GM18505 (cell line): ENCODE measurements at regions not wholly inside any gene's neighbourhood (a gene's known extent, or its start where the extent isn't known, plus 50 kb on each side); places are given as distances from the start of the nearest gene placed in this dataset.

Experiments
- ATAC-seq: cut with Tn5 transposase; IDR thresholded peaks from one replicate; pipeline ENCODE4 v1.9.1; 2021; ENCODE audit not compliant: unreplicated experiment
- POLR2A ChIP-seq: IDR thresholded peaks from 4 replicates; pipeline ENCODE4 v1.6.1; 2011; ENCODE audit warnings: borderline replicate concordance; ENCODE audit not compliant: insufficient read depth, insufficient read length; ENCODE audit errors: extremely low read depth

- no peak for TF ChIP-seq POLR2A
- ATAC-seq, result no peak
Measured at GRCh38 chr15:69753867-69754266, 301.2 kb downstream of the RPLP1 start.

DNA sequence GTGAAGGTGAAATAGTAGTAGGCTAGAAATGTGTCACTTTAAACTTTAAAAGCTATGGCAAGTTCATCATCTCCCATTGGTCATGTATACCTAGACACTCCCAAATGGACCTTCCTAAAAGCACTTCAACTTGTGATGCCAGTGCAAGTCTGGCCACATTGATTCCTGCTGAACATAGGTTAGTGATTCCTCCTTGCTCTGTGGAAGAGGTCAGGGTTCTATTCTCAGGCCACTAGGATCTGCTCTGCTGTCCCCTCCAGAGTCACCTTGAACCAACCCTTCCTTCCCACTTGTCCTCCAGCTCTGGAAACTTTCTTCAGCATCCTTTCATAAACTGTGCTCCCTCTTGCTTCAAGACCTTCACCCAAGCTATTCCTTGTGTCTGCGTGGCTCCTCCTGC lies 301.7 kb downstream of the RPLP1 start:
- ATAC-seq, result no peak
- no peak for TF ChIP-seq POLR2A

DNA sequence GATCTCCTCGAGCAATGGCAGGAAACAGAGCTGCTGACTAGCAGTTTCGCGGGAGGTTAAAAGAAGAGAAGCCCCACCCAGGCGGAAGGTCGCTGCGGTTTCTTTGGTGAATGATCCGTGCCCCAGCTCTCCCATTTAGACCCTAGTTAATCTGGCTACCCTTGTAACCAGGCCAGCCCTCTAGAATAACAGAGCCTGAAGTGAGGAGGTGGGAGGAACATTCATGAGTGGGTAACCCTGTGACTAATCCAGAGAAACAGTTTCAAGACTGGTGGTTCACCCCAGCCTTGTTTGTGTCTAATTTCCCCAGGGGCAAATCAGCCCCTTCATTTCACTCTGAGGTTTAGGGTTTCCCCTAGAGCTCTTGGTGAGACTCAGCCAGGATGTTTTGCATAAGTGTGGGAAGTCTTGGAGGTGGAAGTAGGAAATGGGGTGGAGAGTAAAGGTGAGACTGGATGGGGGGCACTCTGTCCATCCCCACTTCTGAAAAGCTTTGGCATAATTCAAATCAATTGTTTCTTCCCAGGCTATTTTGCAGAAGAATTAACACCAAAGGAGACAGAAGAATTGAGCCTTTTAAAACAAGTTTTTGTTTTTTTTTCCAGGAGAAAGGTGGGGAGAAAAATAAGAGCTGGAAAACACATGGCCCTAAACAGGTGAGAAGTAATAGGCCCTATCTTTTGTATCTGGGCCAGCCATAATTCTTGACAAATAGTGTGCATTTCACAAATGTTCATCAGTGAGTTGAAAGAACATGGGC lies 303.1 kb downstream of the RPLP1 start:
- ATAC-seq, result peak; percentile 76
- no peak for TF ChIP-seq POLR2A

GRCh38 chr15:69756440-69756839 lies 303.8 kb downstream of the RPLP1 start:
- ATAC-seq, result no peak
- TF ChIP-seq POLR2A, result no peak

- no peak for ATAC-seq
- no peak for TF ChIP-seq POLR2A
Measured at GRCh38 chr15:69757186-69757585, 304.6 kb downstream of the RPLP1 start.

DNA sequence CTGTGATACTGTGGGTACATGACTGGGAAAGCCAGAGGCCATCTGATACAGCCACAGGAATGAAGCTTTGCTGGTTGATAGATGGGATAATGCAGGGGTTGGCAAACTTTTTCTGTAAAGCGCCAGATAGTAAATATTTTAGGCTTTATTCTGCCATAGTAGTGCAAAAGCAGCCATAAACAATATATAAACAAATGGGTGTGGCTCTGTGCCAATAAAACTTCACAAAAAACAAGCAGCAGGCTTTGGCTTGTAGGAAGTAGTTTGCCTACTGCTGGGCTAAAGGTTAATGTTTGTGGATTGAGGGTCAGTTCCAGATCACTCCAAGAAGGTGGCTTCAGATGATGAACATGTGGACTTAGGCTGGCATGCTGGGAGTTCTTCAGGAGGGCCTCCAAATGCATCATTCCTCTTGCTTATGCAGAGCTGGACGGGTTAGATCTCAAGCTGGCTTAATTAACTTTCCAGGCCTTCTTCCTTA lies 305.7 kb downstream of the RPLP1 start:
- no peak for ATAC-seq
- TF ChIP-seq POLR2A, result no peak

DNA sequence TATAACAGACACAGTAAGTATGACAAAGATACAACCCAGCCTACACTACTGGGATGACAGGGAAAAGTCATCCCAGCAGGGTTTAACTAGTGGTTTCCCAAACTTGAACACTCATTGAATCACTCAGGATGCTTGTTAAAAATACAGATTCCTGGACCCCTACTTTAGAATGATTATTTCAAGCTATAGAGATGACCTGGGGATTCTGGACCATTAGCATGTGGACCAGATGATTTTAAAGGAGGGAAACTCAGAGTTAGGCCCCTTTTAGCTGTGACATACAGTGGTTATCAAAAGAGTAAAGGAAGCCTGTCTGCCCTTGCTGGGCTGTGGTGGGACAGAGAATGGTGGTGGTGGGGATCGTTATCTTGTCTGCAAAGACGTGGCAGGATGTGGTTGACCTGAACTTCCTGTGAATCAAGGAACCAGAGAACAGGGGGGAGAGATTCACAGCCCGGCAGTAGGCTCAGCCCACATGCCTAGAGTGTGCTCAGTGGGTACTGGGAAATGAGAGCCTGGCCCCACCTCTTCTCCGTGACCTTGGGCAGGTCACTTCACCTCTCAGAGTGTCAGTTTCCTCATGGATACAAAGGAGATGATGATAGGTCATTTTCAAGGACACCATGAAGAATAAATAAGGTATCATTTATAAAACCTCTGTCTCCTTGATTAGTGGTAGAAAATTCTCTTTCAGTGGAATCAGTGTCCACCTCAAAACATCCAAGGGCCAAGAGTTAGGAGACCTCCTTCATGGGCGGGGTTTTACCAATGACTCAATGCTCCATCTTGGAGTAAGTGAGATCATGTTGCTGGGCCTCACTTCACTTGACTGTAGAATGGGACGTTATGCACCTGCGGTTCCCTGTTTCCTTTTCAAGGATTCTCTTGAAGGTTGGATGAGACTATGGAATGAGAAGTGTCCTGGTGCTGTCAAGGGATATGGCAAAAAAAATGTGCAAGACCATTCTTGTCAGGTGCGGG lies 306.5 kb downstream of the RPLP1 start:
- no peak for ATAC-seq
- TF ChIP-seq POLR2A, result no peak

- no peak for TF ChIP-seq POLR2A
- ATAC-seq, result no peak
Measured at GRCh38 chr15:69760258-69760845, 307.7 kb downstream of the RPLP1 start.

GRCh38 chr15:69760890-69761568 lies 308.4 kb downstream of the RPLP1 start:
- ATAC-seq, result peak; percentile 61

DNA sequence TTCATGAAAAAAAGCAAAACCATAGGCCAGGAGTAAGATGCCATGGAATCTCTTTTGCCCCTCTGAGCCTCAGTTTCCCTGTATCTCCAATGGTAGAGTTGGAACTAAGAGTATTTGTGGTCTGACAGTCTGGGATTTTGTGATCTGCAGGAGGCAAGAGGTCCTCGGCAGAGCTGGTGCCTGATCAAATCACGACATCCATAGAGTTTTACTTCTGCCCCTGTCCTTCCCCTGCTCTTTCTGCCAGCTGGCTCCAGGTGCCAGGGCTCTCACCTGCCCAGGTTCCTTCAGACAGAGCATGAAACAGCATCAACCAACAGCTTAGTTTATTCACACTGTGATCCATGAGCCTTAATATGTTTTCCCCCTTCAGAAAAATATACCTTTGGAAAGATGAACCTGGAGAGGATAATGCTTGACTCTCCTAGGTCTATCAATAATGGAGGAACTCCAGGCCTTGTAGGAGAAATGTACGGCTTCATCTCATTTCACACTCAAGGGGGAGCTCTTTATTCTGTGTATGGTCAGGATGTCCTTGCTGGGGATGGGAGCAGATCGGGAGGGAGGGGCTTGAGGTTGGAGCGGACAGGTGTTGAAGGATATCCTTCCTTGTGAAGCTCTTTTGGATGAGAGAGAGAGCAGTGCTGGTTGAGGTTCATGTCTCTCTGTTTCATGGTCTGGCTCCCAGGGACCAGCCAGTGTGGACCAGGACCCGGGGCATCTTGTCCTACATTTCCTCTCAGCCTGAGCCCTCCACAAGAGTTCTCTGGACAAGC lies 309.9 kb downstream of the RPLP1 start:
- ATAC-seq, result no peak
- no peak for TF ChIP-seq POLR2A

More at GRCh38 chr15:69760890-69761568, 308.4 kb downstream of the RPLP1 start:
- TF ChIP-seq POLR2A, result no peak

- TF ChIP-seq POLR2A, result no peak
- no peak for ATAC-seq
Measured at GRCh38 chr15:69763831-69764230, 311.2 kb downstream of the RPLP1 start.

DNA sequence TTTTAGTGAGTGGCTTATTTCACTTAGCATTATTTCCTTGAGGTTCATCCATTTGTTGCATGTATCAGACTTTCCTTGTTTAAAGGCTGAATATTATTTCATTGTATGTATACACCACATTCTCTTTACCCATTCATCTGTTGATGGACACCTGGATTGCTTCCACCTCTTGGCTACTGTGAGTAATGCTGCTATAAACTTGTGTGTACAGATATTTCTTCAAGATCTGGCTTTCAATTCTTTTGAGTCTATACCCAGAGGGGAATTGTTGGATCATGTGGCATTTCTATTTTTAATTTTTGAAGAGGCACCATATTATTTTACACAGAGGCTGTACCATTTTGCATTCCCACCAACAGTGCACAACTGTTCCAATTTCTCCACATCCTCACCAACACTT lies 313.5 kb downstream of the RPLP1 start:
- TF ChIP-seq POLR2A, result no peak

More for the DNA sequence above, 313.5 kb downstream of the RPLP1 start:
- ATAC-seq, result no peak
